ENCODE measurements at regions not wholly inside any gene's neighbourhood (a gene's known extent, or its start where the extent isn't known, plus 50 kb on each side); places are given as distances from the start of the nearest gene placed in this dataset.

- DNase-seq: no peak
Observed at GRCh38 chr2:120994301-120994995, 258.8 kb downstream of the GLI2 start.

GRCh38 chr2:120995152-120995551 lies 259.5 kb downstream of the GLI2 start:
- DNase-seq: no peak

- DNase-seq: no peak
Observed at GRCh38 chr2:120995656-120996190, 260.1 kb downstream of the GLI2 start.

GRCh38 chr2:120999377-121000097 lies 263.9 kb downstream of the GLI2 start:
- DNase-seq: no peak

GRCh38 chr2:121000804-121001203 lies 265.1 kb downstream of the GLI2 start:
- DNase-seq: no peak

GRCh38 chr2:121001641-121002040 lies 266.0 kb downstream of the GLI2 start:
- no peak for DNase-seq

GRCh38 chr2:121002597-121002996 lies 266.9 kb downstream of the GLI2 start:
- no peak for DNase-seq

- no peak for DNase-seq
Observed at GRCh38 chr2:121003391-121003790, 267.7 kb downstream of the GLI2 start.

GRCh38 chr2:121004359-121004758 lies 268.7 kb downstream of the GLI2 start:
- DNase-seq: no peak

- no peak for DNase-seq
Observed at GRCh38 chr2:121004950-121005349, 269.3 kb downstream of the GLI2 start.

- DNase-seq: no peak
Observed at GRCh38 chr2:121005453-121005852, 269.8 kb downstream of the GLI2 start.

- no peak for DNase-seq
Observed at GRCh38 chr2:121006743-121007489, 271.2 kb downstream of the GLI2 start.

GRCh38 chr2:121007490-121007853 lies 271.8 kb downstream of the GLI2 start:
- DNase-seq: no peak

GRCh38 chr2:121008975-121009374 lies 273.3 kb downstream of the GLI2 start:
- DNase-seq: no peak

GRCh38 chr2:121010998-121011397 lies 274.0 kb downstream of the TFCP2L1 start:
- DNase-seq: no peak

GRCh38 chr2:121014876-121015275 lies 270.1 kb downstream of the TFCP2L1 start:
- no peak for DNase-seq

GRCh38 chr2:121015971-121016485 lies 269.0 kb downstream of the TFCP2L1 start:
- DNase-seq: no peak

GRCh38 chr2:121017396-121017795 lies 267.6 kb downstream of the TFCP2L1 start:
- DNase-seq: no peak

GRCh38 chr2:121018136-121019061 lies 266.6 kb downstream of the TFCP2L1 start:
- no peak for DNase-seq

- no peak for DNase-seq
Observed at GRCh38 chr2:121019071-121019470, 265.9 kb downstream of the TFCP2L1 start.

- no peak for DNase-seq
Observed at GRCh38 chr2:121019756-121020155, 265.2 kb downstream of the TFCP2L1 start.

- DNase-seq: no peak
Observed at GRCh38 chr2:121021685-121022084, 263.3 kb downstream of the TFCP2L1 start.

All from C1 segment of cervical spinal cord (tissue), 14 donors.